OCI-LY3 (cell line): ENCODE measurements at regions not wholly inside any gene's neighbourhood (a gene's known extent, or its start where the extent isn't known, plus 50 kb on each side); places are given as distances from the start of the nearest gene placed in this dataset.

ENCODE experiments used
- CTCF ChIP-seq: fragments of 200-600, 300-600 bp; sonication (generic); IDR thresholded peaks from 2 replicates; pipeline ENCODE4 v1.5.1; 2014; ENCODE audit warnings: antibody characterized with exemption, low read length, low read depth
- EZH2phosphoT487 ChIP-seq: fragments of 200-600 bp; shearing (Covaris generic); IDR thresholded peaks from 2 replicates; pipeline ENCODE4 v1.6.1; 2018; ENCODE audit warnings: antibody characterized with exemption, mixed run types, low read depth

GRCh38 chr11:27280140-27280539, 82.9 kb downstream of the CCDC34 start:
- no peak for TF ChIP-seq EZH2phosphoT487
- TF ChIP-seq CTCF = no peak
